SH-SY5Y (cell line): ENCODE measurements at regions not wholly inside any gene's neighbourhood (a gene's known extent, or its start where the extent isn't known, plus 50 kb on each side); places are given as distances from the start of the nearest gene placed in this dataset.

Source experiments
- GATA2 ChIP-seq: IDR thresholded peaks from 2 replicates; pipeline ENCODE4 v1.6.1; 2011; ENCODE audit warnings: mild to moderate bottlenecking, low read depth, low read length
- GATA3 ChIP-seq: IDR thresholded peaks from 2 replicates; pipeline ENCODE4 v1.6.1; 2011; ENCODE audit warnings: low read depth, mild to moderate bottlenecking, low read length, moderate library complexity

GRCh38 chr3:30457081-30457480 lies 149.3 kb upstream of the TGFBR2 start:
- no peak for TF ChIP-seq GATA3
- TF ChIP-seq GATA2, result no peak
